ENCODE measurements at regions not wholly inside any gene's neighbourhood (a gene's known extent, or its start where the extent isn't known, plus 50 kb on each side); places are given as distances from the start of the nearest gene placed in this dataset.

- TF ChIP-seq CTCF (IDR thresholded peaks at IDR 0.05) (no peak), POLR2A (IDR thresholded peaks at IDR 0.05) (no peak)
- no peak overlapping the region for H3K4me3 ChIP-seq
- no peak overlapping the region for H3K27ac ChIP-seq
- no peaks in the 10 kb centered on the region for H3K27me3 ChIP-seq
- no peaks in the 10 kb centered on the region for H3K9me3 ChIP-seq
- no peaks in the 10 kb centered on the region for H3K36me3 ChIP-seq
- no peak for DNase-seq
- no peaks in the 10 kb centered on the region for H3K4me1 ChIP-seq
These were observed 140.9 kb upstream of the MTNR1B start for GRCh38 chr11:92828556-92828955.

GRCh38 chr11:92829121-92829520, 140.3 kb upstream of the MTNR1B start:
- Histone ChIP-seq H3K9me3 (no peaks in the 10 kb centered on the region), H3K27me3 (no peaks in the 10 kb centered on the region), H3K4me3 (no peak overlapping the region), H3K36me3 (no peaks in the 10 kb centered on the region), H3K27ac (no peak overlapping the region), H3K4me1 (no peaks in the 10 kb centered on the region)
- no peak for DNase-seq
- TF ChIP-seq POLR2A (IDR thresholded peaks at IDR 0.05), result no peak
- no peak for TF ChIP-seq CTCF (IDR thresholded peaks at IDR 0.05)

- DNase-seq, result no peak
- no peaks in the 10 kb centered on the region for H3K36me3 ChIP-seq
- H3K4me1 ChIP-seq, result no peaks in the 10 kb centered on the region
- no peak overlapping the region for H3K4me3 ChIP-seq
- TF ChIP-seq CTCF (IDR thresholded peaks at IDR 0.05), result no peak
- no peak for TF ChIP-seq POLR2A (IDR thresholded peaks at IDR 0.05)
- H3K27ac ChIP-seq, result no peak overlapping the region
- H3K27me3 ChIP-seq, result no peaks in the 10 kb centered on the region
- H3K9me3 ChIP-seq, result no peaks in the 10 kb centered on the region
These were observed 139.8 kb upstream of the MTNR1B start for GRCh38 chr11:92829671-92830070.

- no peak for TF ChIP-seq CTCF (IDR thresholded peaks at IDR 0.05)
- TF ChIP-seq POLR2A (IDR thresholded peaks at IDR 0.05), result no peak
- no peaks in the 10 kb centered on the region for H3K9me3 ChIP-seq
- H3K36me3 ChIP-seq, result no peaks in the 10 kb centered on the region
- H3K27me3 ChIP-seq, result no peaks in the 10 kb centered on the region
- no peak overlapping the region for H3K4me3 ChIP-seq
- H3K4me1 ChIP-seq, result no peaks in the 10 kb centered on the region
- no peak for DNase-seq
- H3K27ac ChIP-seq, result no peak overlapping the region
These were observed 138.9 kb upstream of the MTNR1B start for GRCh38 chr11:92830377-92831155.

DNA sequence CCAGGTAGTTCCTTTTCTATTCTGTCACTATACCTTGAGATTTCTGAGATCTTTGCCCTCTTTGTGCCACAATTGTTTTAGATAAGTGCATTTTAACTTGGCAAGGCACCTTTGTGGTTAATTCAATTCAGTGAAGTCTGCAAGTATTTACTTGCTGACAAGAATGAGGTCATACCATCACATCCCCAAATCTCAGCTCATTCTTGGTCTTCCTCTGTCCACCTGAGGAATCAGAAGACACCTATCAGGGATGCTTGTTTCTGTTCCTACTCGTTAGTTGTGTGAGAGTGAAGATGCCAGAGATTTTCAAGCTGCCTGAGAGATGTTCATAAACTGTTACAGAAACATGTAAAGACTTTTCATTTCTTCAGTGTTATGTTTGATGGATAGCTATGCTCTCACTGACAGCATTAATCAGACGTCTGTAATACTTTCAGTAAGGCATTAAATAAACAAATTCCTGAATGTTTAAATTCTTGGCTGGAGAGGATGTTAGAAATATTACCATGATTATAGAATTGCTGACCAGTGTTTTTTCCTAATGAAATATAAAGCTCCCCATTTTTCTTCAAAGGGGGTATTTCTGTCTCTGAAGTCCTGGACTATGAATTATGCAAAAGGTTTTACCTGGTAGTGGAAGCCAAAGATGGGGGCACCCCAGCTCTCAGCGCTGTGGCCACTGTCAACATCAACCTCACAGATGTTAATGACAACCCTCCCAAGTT, 135.0 kb upstream of the MTNR1B start:
- no peak for TF ChIP-seq POLR2A (IDR thresholded peaks at IDR 0.05)
- TF ChIP-seq CTCF (IDR thresholded peaks at IDR 0.05), result no peak
- no peak for DNase-seq

More for the DNA sequence above, 135.0 kb upstream of the MTNR1B start:
- Histone ChIP-seq H3K4me1 (no peaks in the 10 kb centered on the region), H3K36me3 (no peaks in the 10 kb centered on the region), H3K4me3 (no peak overlapping the region), H3K27me3 (no peaks in the 10 kb centered on the region), H3K27ac (no peak overlapping the region), H3K9me3 (no peaks in the 10 kb centered on the region)

Data from Peyer's patch (tissue), 4 donors.